GM18868 (cell line): ENCODE measurements at regions not wholly inside any gene's neighbourhood (a gene's known extent, or its start where the extent isn't known, plus 50 kb on each side); places are given as distances from the start of the nearest gene placed in this dataset.

Source experiments
- ATAC-seq: cut with Tn5 transposase; IDR thresholded peaks from one replicate; pipeline ENCODE4 v1.9.1; 2021; ENCODE audit warnings: mild to moderate bottlenecking, moderate library complexity; ENCODE audit not compliant: unreplicated experiment

GRCh38 chr14:101040538-101041442 is 137.3 kb upstream of the RTL1 start:
- ATAC-seq = no peak

DNA sequence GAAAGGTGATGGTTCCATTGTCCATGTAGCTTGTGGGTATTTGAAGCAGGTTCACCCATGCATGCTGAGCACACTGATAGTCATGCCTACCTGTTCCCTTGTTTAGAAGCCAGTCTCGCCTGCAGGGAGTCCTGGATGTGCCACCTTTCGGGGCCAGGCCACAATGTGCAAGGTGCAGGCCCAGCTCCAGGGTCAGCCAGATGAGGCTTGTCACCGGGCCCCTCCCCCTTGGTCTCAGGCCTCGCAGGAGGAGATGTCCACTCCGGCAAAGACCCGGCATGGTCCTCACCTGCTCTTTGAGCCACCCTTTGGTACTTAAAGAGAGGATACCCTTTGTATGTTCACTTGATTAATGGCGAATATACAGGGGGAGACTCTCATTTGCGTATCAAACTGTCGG is 140.4 kb upstream of the RTL1 start:
- ATAC-seq = no peak

DNA sequence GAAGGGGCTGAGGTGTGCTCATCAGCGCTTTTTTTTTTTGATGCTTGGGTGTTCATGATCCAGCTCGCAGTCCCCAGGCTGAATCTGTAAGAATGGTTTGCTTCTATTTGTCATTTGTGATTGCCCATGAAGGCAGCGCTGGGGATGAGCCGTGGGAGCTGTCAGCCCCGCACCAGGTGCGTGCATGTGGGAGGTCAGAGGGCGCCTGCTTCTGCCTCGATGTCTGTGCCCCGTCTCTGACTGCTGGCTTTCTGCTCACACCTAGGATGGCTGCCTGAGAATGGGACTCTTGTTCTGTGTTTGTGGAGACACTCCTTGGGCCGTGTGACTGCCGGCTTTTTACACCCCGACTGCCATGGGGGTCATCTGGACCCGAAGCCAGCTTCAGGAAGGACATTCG is 141.2 kb upstream of the RTL1 start:
- no peak for ATAC-seq

GRCh38 chr14:101045511-101045910 is 142.0 kb upstream of the RTL1 start:
- no peak for ATAC-seq

- no peak for ATAC-seq
These were observed 142.5 kb upstream of the RTL1 start for GRCh38 chr14:101046071-101046470.

DNA sequence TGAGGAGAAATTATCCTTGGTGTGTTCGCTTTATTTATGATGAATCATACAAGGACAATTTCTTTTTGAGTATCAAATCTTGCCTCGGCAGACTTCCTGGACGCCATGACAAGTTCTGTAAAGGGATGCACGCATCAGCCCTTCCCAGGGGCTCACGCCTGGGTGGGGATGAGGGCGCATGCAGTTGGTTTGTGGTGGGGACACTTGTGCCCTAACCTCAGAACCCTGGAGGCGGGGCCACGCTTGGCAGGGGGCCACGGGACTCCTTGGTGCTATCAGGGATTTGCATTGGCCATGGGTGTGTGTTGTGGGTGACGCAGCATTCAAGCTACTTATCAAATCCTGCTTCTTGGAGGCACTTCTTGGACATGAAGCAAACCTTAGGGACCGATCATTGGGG is 143.8 kb upstream of the RTL1 start:
- no peak for ATAC-seq

DNA sequence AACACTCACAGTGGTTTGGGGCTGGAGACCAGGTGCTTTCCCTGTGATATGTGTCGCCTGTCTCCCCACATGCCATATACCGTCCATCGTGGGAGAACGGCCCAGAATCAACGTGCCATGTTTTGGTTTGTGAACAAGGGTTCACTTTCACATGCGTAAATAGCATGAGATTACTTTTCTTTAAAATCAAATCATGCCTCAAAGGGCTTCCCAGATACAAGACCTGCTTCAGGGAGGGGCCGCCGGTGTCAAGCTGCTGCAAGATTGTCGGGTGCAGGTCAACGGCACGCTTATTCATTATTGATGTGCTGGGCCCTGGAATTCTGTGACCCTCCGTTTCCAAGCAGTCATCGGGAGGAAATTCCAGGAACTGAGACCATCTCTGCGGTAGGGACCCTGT is 145.2 kb upstream of the RTL1 start:
- no peak for ATAC-seq

GRCh38 chr14:101049511-101049910 is 146.0 kb upstream of the RTL1 start:
- no peak for ATAC-seq

GRCh38 chr14:101049942-101050341 is 146.4 kb upstream of the RTL1 start:
- no peak for ATAC-seq

- ATAC-seq = no peak
These were observed 147.5 kb upstream of the RTL1 start for GRCh38 chr14:101050901-101051490.

DNA sequence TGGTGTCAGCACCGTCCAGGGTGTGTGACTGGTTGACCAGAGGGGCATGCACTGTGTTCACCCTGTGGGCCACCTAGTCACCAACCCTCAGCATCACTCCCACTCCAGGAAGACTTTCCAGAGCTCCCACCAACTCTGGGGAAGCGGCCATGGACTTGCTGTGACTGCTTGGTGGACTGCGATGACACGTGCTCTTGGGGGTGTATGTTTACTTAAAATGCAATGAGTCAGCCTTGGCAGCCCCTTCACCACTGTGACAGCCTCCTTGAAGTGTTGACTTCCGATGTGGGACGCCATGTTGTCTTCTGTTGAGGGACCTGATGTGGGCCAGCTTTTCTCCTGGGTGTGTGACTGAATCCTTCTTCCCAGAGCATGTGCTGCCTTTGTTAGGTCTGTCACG is 151.1 kb upstream of the RTL1 start:
- ATAC-seq = no peak

DNA sequence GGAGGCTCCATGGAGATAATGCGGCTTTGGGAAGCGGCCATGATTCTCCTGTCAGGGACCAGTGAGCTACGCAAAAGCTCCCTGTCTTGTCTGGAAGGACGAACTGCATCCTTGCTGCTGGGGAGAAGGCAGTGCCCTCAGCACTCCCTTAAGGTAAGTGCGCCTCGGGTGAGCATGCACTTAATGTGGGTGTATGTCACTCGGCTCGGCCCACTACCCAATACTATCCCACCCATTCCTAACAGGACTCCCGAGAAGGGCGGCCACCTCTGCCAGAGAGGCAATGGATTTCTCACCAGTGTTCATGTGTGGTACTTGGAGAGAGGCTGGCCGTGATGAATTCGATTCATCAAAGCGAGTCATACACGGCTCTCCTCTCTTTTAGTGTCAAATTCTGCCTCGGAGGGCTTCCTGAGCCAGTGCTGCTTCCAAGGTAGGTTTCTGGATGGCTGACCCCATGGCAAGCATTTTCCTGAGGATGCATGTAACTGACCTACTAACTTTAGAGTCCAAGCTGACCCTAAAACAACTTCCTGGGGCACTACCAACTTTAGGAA is 151.7 kb upstream of the RTL1 start:
- no peak for ATAC-seq

DNA sequence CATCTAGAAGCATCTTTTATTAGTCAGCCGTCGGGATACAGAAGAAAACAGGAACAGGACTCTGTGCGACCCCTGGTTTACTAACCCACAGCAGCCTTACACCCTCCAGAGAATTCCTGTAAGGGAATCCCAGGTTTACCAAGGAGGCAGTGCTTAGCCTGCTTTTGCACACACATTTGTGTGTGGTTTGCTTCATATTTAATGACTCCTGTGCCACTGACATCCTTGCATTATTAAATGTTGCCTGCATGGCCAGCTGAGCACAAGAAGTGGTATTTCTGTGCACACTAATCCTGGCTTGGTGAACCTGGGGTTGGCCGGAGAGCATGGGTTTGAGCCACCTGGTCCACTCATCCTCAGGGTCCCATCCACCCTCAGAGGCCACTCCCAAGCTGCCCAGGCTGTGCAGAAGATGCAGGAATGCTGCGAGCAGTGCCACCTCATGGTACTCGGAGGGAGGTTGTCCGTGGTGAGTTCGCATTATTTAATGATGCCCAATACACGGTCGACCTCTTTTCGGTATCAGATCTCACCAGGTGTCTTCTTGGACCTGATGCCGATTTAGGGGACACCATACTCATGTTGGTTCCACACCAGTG is 152.4 kb upstream of the RTL1 start:
- ATAC-seq = no peak

DNA sequence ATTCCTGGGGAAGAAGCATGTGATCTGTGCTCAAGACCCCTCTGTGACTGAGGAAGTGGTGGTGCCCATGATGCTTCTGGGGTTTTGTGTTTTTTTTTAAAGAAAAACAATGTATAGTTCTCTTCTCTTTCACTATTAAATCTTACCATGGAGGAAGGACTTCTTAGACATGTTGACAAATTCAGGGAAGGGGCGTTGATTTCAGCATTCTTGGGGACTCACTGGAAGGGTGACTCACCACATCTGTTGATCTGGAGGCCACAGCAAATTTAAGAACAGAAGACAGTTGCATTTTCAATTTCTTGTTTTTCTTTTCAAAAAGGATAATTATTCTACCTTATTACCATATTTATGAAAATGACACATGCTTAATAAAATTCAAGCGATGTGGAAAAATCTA is 152.9 kb upstream of the RTL1 start:
- ATAC-seq = no peak

DNA sequence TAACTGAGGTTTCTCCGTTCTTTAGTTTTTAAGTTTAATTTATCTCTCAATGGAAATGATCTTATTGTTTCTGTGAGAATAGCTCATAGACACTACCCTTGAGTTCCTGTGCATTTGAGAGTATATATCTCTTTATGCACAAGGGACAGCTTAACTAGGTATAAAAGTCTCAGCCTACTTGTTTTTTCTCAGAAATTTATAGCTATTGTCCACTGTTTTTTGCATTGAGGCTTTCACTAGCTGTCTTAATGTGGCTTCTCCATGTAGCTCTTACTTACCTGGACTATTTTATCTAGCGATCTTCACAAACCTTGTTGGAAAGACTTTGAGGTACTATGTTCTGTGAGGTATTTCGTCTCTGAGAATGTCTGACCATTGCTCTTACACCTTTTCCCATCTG is 153.9 kb upstream of the RTL1 start:
- ATAC-seq = no peak

DNA sequence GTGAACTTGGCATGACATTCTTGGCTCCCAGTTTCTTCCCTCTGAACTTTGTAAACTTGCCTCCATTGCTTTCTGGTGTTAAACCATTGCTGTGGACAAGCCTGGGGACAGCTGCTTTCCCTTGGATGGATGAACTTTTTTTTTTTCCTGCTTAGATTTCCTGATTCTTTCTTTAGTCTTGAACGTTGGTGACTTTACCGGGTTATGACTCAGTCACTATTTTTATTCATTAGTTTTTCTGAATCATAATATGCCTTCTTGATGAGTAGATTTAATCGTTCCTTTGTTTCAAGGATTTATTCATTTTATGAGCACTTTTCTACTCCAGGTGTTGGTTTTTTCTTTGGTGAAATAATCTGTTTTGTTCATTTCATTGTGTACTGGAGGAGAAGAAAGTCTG is 155.0 kb upstream of the RTL1 start:
- ATAC-seq = no peak

DNA sequence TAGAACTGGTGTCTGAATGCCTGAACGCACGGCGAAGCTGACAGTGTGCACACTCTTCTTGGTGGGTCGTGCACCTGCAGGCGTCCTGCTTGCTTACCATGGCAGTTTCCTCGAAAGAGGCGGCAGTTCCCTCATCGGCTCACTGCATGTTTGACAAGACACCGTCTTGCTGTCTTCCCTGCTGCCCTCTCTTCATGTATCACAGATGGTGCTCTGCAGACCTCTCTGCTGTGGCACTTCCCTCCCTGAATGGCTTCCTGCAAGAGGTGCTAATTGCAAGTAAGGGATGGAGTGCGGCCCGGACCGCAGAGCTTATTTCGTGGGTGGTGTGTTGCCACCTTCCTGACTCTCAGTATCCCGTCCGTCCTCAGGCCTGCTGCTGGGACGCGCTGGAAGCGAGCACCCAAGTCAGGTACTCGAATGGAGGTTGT is 156.7 kb upstream of the RTL1 start:
- ATAC-seq = no peak

DNA sequence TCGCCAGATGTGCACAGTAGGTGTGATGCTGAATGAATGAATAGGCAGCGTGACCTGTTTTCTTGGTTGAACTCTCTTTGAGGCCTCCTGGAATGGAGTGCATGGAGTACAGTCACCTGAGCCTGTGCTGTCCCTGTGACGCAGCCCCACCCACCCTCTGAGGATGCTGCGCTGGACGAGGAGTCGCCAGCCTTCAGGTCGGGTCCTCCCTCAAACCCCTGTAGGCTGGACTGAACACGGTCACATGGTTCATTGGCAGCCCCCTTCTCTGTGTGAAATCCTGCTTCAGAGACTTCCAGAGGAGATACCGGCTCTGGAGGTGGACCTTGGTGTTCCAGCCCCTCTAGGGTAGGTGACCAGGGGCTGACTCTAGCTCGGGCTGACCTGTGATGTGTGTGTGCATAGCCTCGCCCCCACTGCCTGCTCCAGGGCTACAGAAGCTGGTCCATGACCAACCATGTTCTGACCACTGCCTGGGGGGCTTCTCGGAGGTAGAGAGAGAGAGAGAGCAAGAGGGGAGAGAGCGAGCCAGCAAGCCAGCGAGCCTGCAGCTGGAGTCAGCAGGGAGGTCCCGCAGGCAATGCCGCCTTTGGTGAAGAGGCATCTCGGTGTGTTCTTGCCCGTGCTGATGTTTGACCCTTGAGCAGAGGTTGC is 158.0 kb upstream of the RTL1 start:
- ATAC-seq = no peak

GRCh38 chr14:101062065-101062450 is 158.5 kb upstream of the RTL1 start:
- no peak for ATAC-seq

GRCh38 chr14:101062601-101063000 is 159.1 kb upstream of the RTL1 start:
- no peak for ATAC-seq

DNA sequence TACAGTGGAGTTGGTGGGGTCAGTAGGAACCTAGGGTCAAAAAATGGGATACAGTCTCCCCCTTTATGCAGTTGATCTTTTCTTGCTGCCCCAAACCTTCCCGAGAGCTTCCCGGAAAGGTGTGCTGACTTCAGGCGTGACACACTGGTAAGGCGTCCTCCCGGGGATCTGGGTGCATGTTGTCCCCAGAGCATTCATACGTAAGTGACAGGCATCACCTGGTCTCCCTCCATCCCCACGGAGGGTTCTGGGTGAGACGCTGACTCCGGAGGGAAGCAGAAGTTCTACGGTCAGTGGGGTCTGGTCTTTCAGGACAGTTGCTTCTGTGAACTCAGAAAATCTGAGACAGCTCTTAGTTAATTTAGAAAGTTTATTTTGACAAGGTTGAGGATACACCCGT is 159.6 kb upstream of the RTL1 start:
- no peak for ATAC-seq
